GM12878 (cell line): ENCODE measurements at regions not wholly inside any gene's neighbourhood (a gene's known extent, or its start where the extent isn't known, plus 50 kb on each side); places are given as distances from the start of the nearest gene placed in this dataset.
A peak's percentile ranks its signal among the peaks of the same experiment; 100 is the strongest.

ENCODE experiments used
- BCL11A ChIP-seq: IDR thresholded peaks from 2 replicates; pipeline ENCODE4 v1.6.1; 2011; ENCODE audit warnings: low read depth, low read length
- CHD4 ChIP-seq: fragments of 200-600 bp; sonication (generic); IDR thresholded peaks from 2 replicates; pipeline ENCODE4 v1.6.1; 2016; ENCODE audit warnings: mild to moderate bottlenecking
- CREB1 ChIP-seq: IDR thresholded peaks from 2 replicates; pipeline ENCODE4 v1.6.1; 2012; ENCODE audit warnings: low read depth, mild to moderate bottlenecking, inconsistent platforms
- CREM ChIP-seq: IDR thresholded peaks from 2 replicates; pipeline ENCODE4 v1.6.1; 2014; ENCODE audit warnings: antibody characterized with exemption, low read depth
- ELK1 ChIP-seq: IDR thresholded peaks from 2 replicates; pipeline ENCODE4 v1.6.1; 2012; ENCODE audit warnings: low read depth, low read length, improper control_type of control experiment
- FOXK2 ChIP-seq: fragments of 450-650 bp; IDR thresholded peaks from 2 replicates; pipeline ENCODE4 v1.6.1; 2017; ENCODE audit warnings: mild to moderate bottlenecking, moderate library complexity
- IRF5 ChIP-seq: fragments of 450-650 bp; IDR thresholded peaks from 2 replicates; pipeline ENCODE4 v1.6.1; 2017; ENCODE audit warnings: borderline replicate concordance
- KAT2A ChIP-seq: conservative IDR thresholded peaks from 2 replicates; pipeline ENCODE4 v1.6.1; 2011; ENCODE audit warnings: low read depth, low read length; ENCODE audit not compliant: control insufficient read depth
- MYC ChIP-seq: IDR thresholded peaks from 2 replicates; pipeline ENCODE4 v1.6.1; 2011; ENCODE audit warnings: mild to moderate bottlenecking, low read length, moderate library complexity, inconsistent platforms; ENCODE audit not compliant: insufficient read depth, insufficient replicate concordance, insufficient read length, severe bottlenecking
- NR2C1 ChIP-seq: fragments of 450-650 bp; IDR thresholded peaks from 2 replicates; pipeline ENCODE4 v1.6.1; 2017; ENCODE audit warnings: antibody characterized with exemption, mild to moderate bottlenecking, moderate library complexity
- NRF1 ChIP-seq: conservative IDR thresholded peaks from 2 replicates; pipeline ENCODE4 v1.6.1; 2011; ENCODE audit warnings: mild to moderate bottlenecking, low read depth, low read length, improper control_type of control experiment
- PKNOX1 ChIP-seq: fragments of 450-650 bp; IDR thresholded peaks from 2 replicates; pipeline ENCODE4 v1.6.1; 2016; ENCODE audit warnings: mild to moderate bottlenecking
- POLR2AphosphoS5 ChIP-seq: IDR thresholded peaks from 2 replicates; pipeline ENCODE4 v1.6.1; 2011; ENCODE audit warnings: mild to moderate bottlenecking, low read length, inconsistent platforms
- RUNX3 ChIP-seq: IDR thresholded peaks from 2 replicates; pipeline ENCODE4 v1.6.1; 2012; ENCODE audit warnings: low read length, inconsistent platforms
- ZBTB33 ChIP-seq: fragments of 450-650 bp; IDR thresholded peaks from 2 replicates; pipeline ENCODE4 v1.6.1; 2017; ENCODE audit warnings: mild to moderate bottlenecking
- ZBTB4 ChIP-seq: fragments of 450-650 bp; formaldehyde crosslinking; IDR thresholded peaks from 2 replicates; pipeline ENCODE4 v1.4.0; 2022; ENCODE audit warnings: mild to moderate bottlenecking, moderate library complexity
- ZBTB40 ChIP-seq: fragments of 450-650 bp; IDR thresholded peaks from 2 replicates; pipeline ENCODE4 v1.6.1; 2016; ENCODE audit warnings: mild to moderate bottlenecking, moderate library complexity, borderline replicate concordance

GRCh38 chr6:21438237-21438985, 155.1 kb upstream of the SOX4 start (continued):
- peak; percentile 100 for TF ChIP-seq BCL11A
- no peak for TF ChIP-seq NRF1
- TF ChIP-seq ELK1: no peak
- no peak for TF ChIP-seq ZBTB4
- TF ChIP-seq CHD4: no peak
- no peak for TF ChIP-seq POLR2AphosphoS5
- peak; percentile 17; the same call in 1 of the 2 replicates for TF ChIP-seq FOXK2
- TF ChIP-seq CREB1: peak; percentile 53; the same call in 1 of the 2 replicates
- no peak for TF ChIP-seq MYC
- peak; percentile 94 for TF ChIP-seq CREM
- peak; percentile 36; the same call in 1 of the 2 replicates for TF ChIP-seq IRF5
- TF ChIP-seq PKNOX1: peak; percentile 64
- TF ChIP-seq ZBTB33: peak; percentile 6; the same call in 1 of the 2 replicates
- no peak; the same call in 1 of the 2 replicates for TF ChIP-seq ZBTB40
- no peak for TF ChIP-seq KAT2A
- TF ChIP-seq NR2C1: no peak
- peak; percentile 99 for TF ChIP-seq RUNX3
